Endothelial cell of umbilical vein (primary cell): ENCODE measurements at regions not wholly inside any gene's neighbourhood (a gene's known extent, or its start where the extent isn't known, plus 50 kb on each side); places are given as distances from the start of the nearest gene placed in this dataset.

Source experiments
- BruUV-seq: library from RNA; stranded (reverse); fragments of 400-500 nt; replicated peaks from 2 replicates; lab custom pipeline; 2021; lab: Mats Ljungman, UMichigan
- CTCF ChIA-PET: fragments of 300-600, 350-600 bp; sonication (Branson Sonifier 250); formaldehyde crosslinking; loops from one replicate; lab custom pipeline; 2021; ENCODE audit warnings: antibody characterized with exemption, inconsistent platforms; lab: Charles Lee
- POLR2A ChIA-PET: fragments of 300-600, 350-600 bp; sonication (Branson Sonifier 250); formaldehyde crosslinking; loops from one replicate; lab custom pipeline; 2021; ENCODE audit warnings: antibody characterized with exemption, inconsistent platforms; lab: Charles Lee
- DNase-seq: peaks from one replicate; pipeline ENCODE4 v3.0.0-alpha.2; 2011; ENCODE audit warnings: low read depth, low spot score
- FAIRE-seq: peaks from 2 replicates; lab custom pipeline; 2011; peaks lifted over from hg19 to GRCh38; lab: Jason Lieb, UNC
- H2AFZ ChIP-seq: 2 replicates; pipeline ENCODE4 v1.6.0; 2012; ENCODE audit warnings: low read depth, low read length, control low read depth, inconsistent platforms
- H3K27ac ChIP-seq: 2 replicates; pipeline ENCODE4 v1.5.1; 2011; ENCODE audit warnings: low read depth, mild to moderate bottlenecking, control low read depth, low read length, moderate library complexity; ENCODE audit not compliant: insufficient read depth
- H3K27me3 ChIP-seq, 2 experiments: 2 replicates each; pipeline versions ENCODE4 v1.6.0 to v1.6.1; 2011; ENCODE audit warnings: low read length in 2 of 2, mixed read lengths in 1 of 2; ENCODE audit not compliant: control insufficient read depth in 2 of 2, insufficient read depth in 2 of 2
- H3K36me3 ChIP-seq, 2 experiments: 2 replicates in 1 of 2; 3 replicates in 1 of 2; pipeline ENCODE4 v1.5.1; 2011; ENCODE audit warnings: low read length in 2 of 2, mild to moderate bottlenecking in 1 of 2, moderate library complexity in 1 of 2; ENCODE audit not compliant: control insufficient read depth in 2 of 2, insufficient read depth in 2 of 2; ENCODE audit errors: extremely low read depth in 1 of 2
- H3K4me1 ChIP-seq: 3 replicates; pipeline ENCODE4 v1.5.1; 2011; ENCODE audit warnings: mild to moderate bottlenecking, low read length; ENCODE audit not compliant: control insufficient read depth, insufficient read depth; ENCODE audit errors: extremely low read depth
- H3K4me2 ChIP-seq: 2 replicates; pipeline ENCODE4 v1.6.1; 2011; ENCODE audit warnings: low read length, control low read depth, mixed read lengths; ENCODE audit not compliant: insufficient read depth
- H3K4me3 ChIP-seq, 3 experiments: fragments of 200-600 bp in 1 of 3; sonication (generic), shearing (Covaris generic) in 1 of 3; replicated peaks in 1 of 3; 2 replicates each; pipeline ENCODE4 v1.5.1; 2011 to 2016; ENCODE audit warnings: control low read depth in 3 of 3, low read length in 3 of 3, mild to moderate bottlenecking in 2 of 3, inconsistent platforms in 1 of 3, low read depth in 1 of 3, moderate library complexity in 1 of 3; ENCODE audit not compliant: insufficient read depth in 1 of 3
- H3K79me2 ChIP-seq: 2 replicates; pipeline ENCODE4 v1.6.0; 2012; ENCODE audit warnings: low read length, inconsistent platforms; ENCODE audit not compliant: control insufficient read depth, insufficient read depth
- H3K9ac ChIP-seq: replicated peaks from 2 replicates; pipeline ENCODE3; 2011; ENCODE audit warnings: low read length, control low read depth; ENCODE audit not compliant: insufficient read depth; ENCODE audit errors: extremely low read depth
- H3K9me1 ChIP-seq: replicated peaks from 3 replicates; pipeline ENCODE4 v1.6.0; 2011; ENCODE audit warnings: mild to moderate bottlenecking, low read length; ENCODE audit not compliant: control insufficient read depth, insufficient read depth; ENCODE audit errors: extremely low read depth
- H3K9me3 ChIP-seq: replicated peaks from 2 replicates; pipeline ENCODE4 v1.5.1; 2012; ENCODE audit warnings: low read length, inconsistent platforms; ENCODE audit not compliant: control insufficient read depth, insufficient read depth
- H4K20me1 ChIP-seq: replicated peaks from 2 replicates; pipeline ENCODE3; 2011; ENCODE audit warnings: mild to moderate bottlenecking, low read length; ENCODE audit not compliant: control insufficient read depth, insufficient read depth; ENCODE audit errors: extremely low read depth
- CTCF ChIP-seq, 2 donors: IDR thresholded peaks; 1 replicate in 1 of 2; 2 replicates in 1 of 2; pipeline ENCODE4 v1.5.1; 2011; ENCODE audit warnings: low read length in 2 of 2, mild to moderate bottlenecking in 2 of 2, moderate library complexity in 2 of 2, control low read depth in 1 of 2, inconsistent platforms in 1 of 2, low read depth in 1 of 2; ENCODE audit not compliant: insufficient read depth in 1 of 2; ENCODE audit errors: extremely low read depth in 1 of 2
- EZH2 ChIP-seq: IDR thresholded peaks from 2 replicates; pipeline ENCODE4 v1.6.1; 2012; ENCODE audit warnings: borderline replicate concordance, low read depth, mild to moderate bottlenecking, moderate library complexity, low read length, inconsistent platforms; ENCODE audit not compliant: severe bottlenecking
- FOS ChIP-seq: IDR thresholded peaks from 2 replicates; pipeline ENCODE4 v1.6.1; 2011; ENCODE audit warnings: mild to moderate bottlenecking, low read length, moderate library complexity, borderline replicate concordance; ENCODE audit not compliant: insufficient read depth
- GATA2 ChIP-seq: IDR thresholded peaks from 2 replicates; pipeline ENCODE4 v1.7.0; 2011; ENCODE audit warnings: low read depth, mild to moderate bottlenecking, moderate library complexity, mixed read lengths, low read length; ENCODE audit not compliant: insufficient read length, insufficient read depth
- JUN ChIP-seq: IDR thresholded peaks from 2 replicates; pipeline ENCODE4 v1.6.1; 2011; ENCODE audit warnings: borderline replicate concordance, low read depth; ENCODE audit not compliant: insufficient read length, insufficient read depth
- MAX ChIP-seq: IDR thresholded peaks from 2 replicates; pipeline ENCODE4 v1.6.1; 2011; ENCODE audit not compliant: insufficient read depth, insufficient read length
- MYC ChIP-seq: IDR thresholded peaks from one replicate; pipeline ENCODE4 v1.6.1; 2011; ENCODE audit warnings: mild to moderate bottlenecking, low read depth, low read length
- POLR2A ChIP-seq: IDR thresholded peaks from 2 replicates; pipeline ENCODE4 v1.6.1; 2012; ENCODE audit warnings: low read depth, mild to moderate bottlenecking, control low read depth, low read length
- POLR2AphosphoS5 ChIP-seq: IDR thresholded peaks from 2 replicates; pipeline ENCODE4 v1.6.1; 2012; ENCODE audit warnings: low read depth, mild to moderate bottlenecking, control low read depth, low read length, moderate library complexity; ENCODE audit not compliant: insufficient read depth
- dilution Hi-C: fragments of 300-500 bp; cut with MboI; formaldehyde crosslinking; loops from one replicate; pipeline ENCODE4 v1.15.0; 2019; ENCODE audit warnings: low sequenced_read_pairs; ENCODE audit not compliant: extremely low pct_ligation_motif_present
- intact Hi-C: fragments of 100-400 bp; cut with micrococcal nuclease; formaldehyde crosslinking; loops from one replicate; pipeline ENCODE4 v1.10.0; 2022

- ChIA-PET POLR2A (no interaction called here), CTCF (interaction anchor here (0.7 kb wide), 1 partner anchor 25 kb away, joined by 3 read pairs; no protein-coding TSS in a partner anchor)
- FAIRE-seq = no peak
These were observed 427.1 kb downstream of the PRELID2 start for GRCh38 chr5:145408048-145408341.

More at GRCh38 chr5:145408048-145408341, 427.1 kb downstream of the PRELID2 start:
- H3K4me3 ChIP-seq = no peak overlapping the region
- no peaks in the 10 kb centered on the region for H3K9me3 ChIP-seq
- intact Hi-C loops (no loop called here), dilution Hi-C loops (no loop called here)
- no peak for DNase-seq
- H4K20me1 ChIP-seq = no peaks in the 10 kb centered on the region
- no peaks in the 10 kb centered on the region for H3K9me1 ChIP-seq
- BruUV-seq = no TSS peak
- no peak overlapping the region for H3K4me2 ChIP-seq
- no peak overlapping the region for H2AFZ ChIP-seq
- no peaks in the 10 kb centered on the region for H3K79me2 ChIP-seq
- no peaks in the 10 kb centered on the region for H3K27me3 ChIP-seq
- H3K9ac ChIP-seq = no peak overlapping the region
- H3K36me3 ChIP-seq = no peaks in the 10 kb centered on the region
- H3K27ac ChIP-seq = no peak overlapping the region
- TF ChIP-seq EZH2 = no peak
- no peak for TF ChIP-seq FOS
- TF ChIP-seq JUN = no peak
- TF ChIP-seq MAX = no peak
- no peak for TF ChIP-seq CTCF (IDR thresholded peaks at IDR 0.05; ENCODE audit: extremely low read depth in 1 of 2, insufficient read depth in 1 of 2, low read depth in 1 of 2, low read length in 2 of 2)
- TF ChIP-seq POLR2AphosphoS5 = no peak
- TF ChIP-seq POLR2A = no peak
- no peak for TF ChIP-seq GATA2
- no peak for TF ChIP-seq MYC
- H3K4me1 ChIP-seq = no peaks in the 10 kb centered on the region
